ENCODE measurements at regions not wholly inside any gene's neighbourhood (a gene's known extent, or its start where the extent isn't known, plus 50 kb on each side); places are given as distances from the start of the nearest gene placed in this dataset.

DNA sequence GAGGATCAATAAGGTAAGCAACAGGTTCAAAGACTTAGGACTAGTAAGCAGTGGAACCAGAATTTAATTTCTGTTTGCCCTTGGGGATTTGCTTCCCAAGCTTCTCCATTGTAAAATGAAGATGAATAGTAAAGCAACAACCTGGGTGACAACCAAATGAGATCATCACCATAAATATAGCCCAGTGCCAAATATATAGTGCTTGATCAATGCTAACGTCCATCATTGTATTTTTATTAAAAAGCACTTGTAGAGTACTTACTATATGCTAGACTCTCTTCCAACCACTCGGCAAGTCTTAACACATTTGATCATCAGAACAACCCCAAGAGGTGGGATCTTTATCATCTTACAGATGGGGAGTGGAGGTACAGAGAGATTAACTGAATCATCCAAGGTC is 51.5 kb upstream of the NMNAT3 start:
- Histone ChIP-seq H3K9me3 (ENCODE audit: control insufficient read depth, insufficient read depth, low read length) (no peaks in the 10 kb centered on the region), H3K27ac (ENCODE audit: low read depth, low read length) (no peak overlapping the region), H3K4me3 (ENCODE audit: low read depth, low read length) (no peak overlapping the region), H3K36me3 (ENCODE audit: control insufficient read depth, insufficient read depth, low read length) (no peaks in the 10 kb centered on the region), H3K27me3 (ENCODE audit: control insufficient read depth, insufficient read depth, low read length) (no peaks in the 10 kb centered on the region), H3K9ac (ENCODE audit: low read depth, low read length) (no peak overlapping the region), H3K4me1 (ENCODE audit: control insufficient read depth, insufficient read depth, low read length) (no peaks in the 10 kb centered on the region)

DNA sequence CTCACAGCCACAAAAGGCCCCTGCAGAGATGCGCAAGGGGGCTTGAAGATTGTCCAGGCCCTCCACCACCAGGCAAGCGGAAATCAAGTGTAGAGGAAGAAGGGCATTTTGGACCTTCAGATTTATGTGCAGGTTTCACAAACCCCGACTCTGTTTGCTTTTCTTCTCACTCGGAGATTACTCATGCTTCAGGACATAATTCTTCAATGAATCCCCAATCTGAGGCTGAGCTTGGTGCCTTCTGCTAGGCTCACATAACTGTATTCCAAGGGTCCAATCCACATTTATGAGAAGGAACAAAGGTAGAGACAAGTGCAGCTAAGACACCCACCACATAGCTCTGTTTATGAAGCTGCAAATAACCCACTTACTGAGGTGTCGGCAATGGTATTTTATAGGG is 50.6 kb upstream of the NMNAT3 start:
- H3K9ac ChIP-seq (ENCODE audit: low read depth, low read length): no peak overlapping the region

More for the DNA sequence above, 50.6 kb upstream of the NMNAT3 start:
- Histone ChIP-seq H3K36me3 (ENCODE audit: control insufficient read depth, insufficient read depth, low read length) (no peaks in the 10 kb centered on the region), H3K27ac (ENCODE audit: low read depth, low read length) (no peak overlapping the region), H3K27me3 (ENCODE audit: control insufficient read depth, insufficient read depth, low read length) (no peaks in the 10 kb centered on the region), H3K4me3 (ENCODE audit: low read depth, low read length) (no peak overlapping the region), H3K4me1 (ENCODE audit: control insufficient read depth, insufficient read depth, low read length) (no peaks in the 10 kb centered on the region), H3K9me3 (ENCODE audit: control insufficient read depth, insufficient read depth, low read length) (no peaks in the 10 kb centered on the region)
